Panc1 (cell line): ENCODE measurements at regions not wholly inside any gene's neighbourhood (a gene's known extent, or its start where the extent isn't known, plus 50 kb on each side); places are given as distances from the start of the nearest gene placed in this dataset.

Source experiments
- ATAC-seq: fragments of 200-7000 bp; cut with Tn5 transposase; 2 replicates; pipeline ENCODE4 v1.9.1; 2020; ENCODE audit warnings: mild to moderate bottlenecking, moderate library complexity
- BruUV-seq: library from RNA; stranded (reverse); fragments of 400-500 nt; replicated peaks from 2 replicates; lab custom pipeline; 2021; lab: Mats Ljungman, UMichigan
- CTCF ChIA-PET: fragments of 300-600 bp; sonication (Branson Sonifier 250); formaldehyde crosslinking; loops from one replicate; lab custom pipeline; 2022; ENCODE audit warnings: antibody characterized with exemption; lab: Charles Lee
- POLR2A ChIA-PET: fragments of 300-600 bp; sonication (Branson Sonifier 250); formaldehyde crosslinking; loops from one replicate; lab custom pipeline; 2022; ENCODE audit warnings: antibody characterized with exemption; lab: Charles Lee
- DNase-seq: peaks from one replicate; pipeline ENCODE4 v3.0.0-alpha.2; 2010; ENCODE audit warnings: low read depth, low spot score
- H3K27ac ChIP-seq: 2 replicates; pipeline ENCODE4 v1.5.1; 2011; ENCODE audit warnings: mild to moderate bottlenecking, low read length, inconsistent platforms
- H3K27me3 ChIP-seq: fragments of 200-500 bp; sonication (Bioruptor generic); 2 replicates; pipeline ENCODE4 v1.6.0; 2014; ENCODE audit warnings: low read length, inconsistent platforms; ENCODE audit not compliant: control insufficient read depth, insufficient read depth
- H3K36me3 ChIP-seq: fragments of 200-500 bp; sonication (Bioruptor generic); 2 replicates; pipeline ENCODE4 v1.5.1; 2014; ENCODE audit warnings: inconsistent platforms, mild to moderate bottlenecking, low read length, moderate library complexity; ENCODE audit not compliant: control insufficient read depth, insufficient read depth
- H3K4me1 ChIP-seq: 2 replicates; pipeline ENCODE4 v1.5.1; 2011; ENCODE audit warnings: inconsistent platforms, mild to moderate bottlenecking, low read length, moderate library complexity; ENCODE audit not compliant: control insufficient read depth, insufficient read depth
- H3K4me3 ChIP-seq, 2 experiments: 2 replicates each; pipeline ENCODE4 v1.5.1; 2011 to 2012; ENCODE audit warnings: low read depth in 2 of 2, low read length in 2 of 2, mild to moderate bottlenecking in 2 of 2, inconsistent platforms in 1 of 2, moderate library complexity in 1 of 2
- H3K9me3 ChIP-seq: fragments of 200-500 bp; sonication (Bioruptor generic); 2 replicates; pipeline ENCODE4 v1.5.1; 2014; ENCODE audit warnings: low read depth, mild to moderate bottlenecking, inconsistent platforms, low read length, moderate library complexity; ENCODE audit not compliant: control insufficient read depth, insufficient read depth
- CTCF ChIP-seq: fragments of 450-650 bp; IDR thresholded peaks from 2 replicates; pipeline ENCODE4 v1.5.1; 2017; ENCODE audit warnings: mild to moderate bottlenecking
- POLR2AphosphoS5 ChIP-seq: IDR thresholded peaks from 2 replicates; pipeline ENCODE4 v1.6.1; 2012; ENCODE audit warnings: mild to moderate bottlenecking, low read depth, low read length, moderate library complexity
- REST ChIP-seq, 2 experiments: IDR thresholded peaks; 2 replicates each; pipeline ENCODE4 v1.6.1; 2011 to 2012; ENCODE audit warnings: low read depth in 2 of 2, control low read depth in 1 of 2, low read length in 1 of 2, mild to moderate bottlenecking in 1 of 2, moderate library complexity in 1 of 2; ENCODE audit not compliant: insufficient read depth in 1 of 2
- SIN3A ChIP-seq: IDR thresholded peaks from 2 replicates; pipeline ENCODE4 v1.6.1; 2012; ENCODE audit warnings: low read depth, mild to moderate bottlenecking, low read length, moderate library complexity, borderline replicate concordance; ENCODE audit not compliant: insufficient read depth
- TCF7L2 ChIP-seq: IDR thresholded peaks from 2 replicates; pipeline ENCODE4 v1.6.1; 2011; ENCODE audit warnings: mild to moderate bottlenecking, low read depth, low read length, inconsistent platforms
- in situ Hi-C: cut with HindIII; loops from 2 replicates; pipeline ENCODE4 v1.10.0; 2016; ENCODE audit warnings: low sequenced_read_pairs, low pct_unique_long_range_greater_than_20kb
- intact Hi-C: fragments of 100-400 bp; cut with micrococcal nuclease; formaldehyde crosslinking; loops from one replicate; pipeline ENCODE4 v1.10.0; 2022; ENCODE audit not compliant: unreplicated experiment

- BruUV-seq = no TSS peak
- POLR2A ChIA-PET = no interaction called here
Observed at GRCh38 chr18:4851301-4851976, 345.6 kb downstream of the AKAIN1 start.

GRCh38 chr18:4847056-4847455 lies 350.0 kb downstream of the AKAIN1 start:
- in situ Hi-C loops (no loop called here), intact Hi-C loops (loop anchor here (1.0 kb wide), 1 partner anchor 11 kb away; no protein-coding TSS in a partner anchor)
- Histone ChIP-seq H3K27me3 (no peaks in the 10 kb centered on the region), H3K4me1 (no peaks in the 10 kb centered on the region), H3K27ac (no peak overlapping the region), H3K9me3 (no peaks in the 10 kb centered on the region), H3K36me3 (no peaks in the 10 kb centered on the region), H3K4me3 (no peak overlapping the region)
- TF ChIP-seq CTCF (no peak), SIN3A (no peak), POLR2AphosphoS5 (no peak)
- ChIA-PET CTCF (no interaction called here), POLR2A (no interaction called here)
- BruUV-seq = no TSS peak
- DNase-seq (no peak), ATAC-seq (no peak)

More at GRCh38 chr18:4851301-4851976, 345.6 kb downstream of the AKAIN1 start:
- Histone ChIP-seq H3K27ac (no peak overlapping the region), H3K27me3 (no peaks in the 10 kb centered on the region), H3K9me3 (no peaks in the 10 kb centered on the region), H3K4me3 (no peak overlapping the region), H3K4me1 (no peaks in the 10 kb centered on the region), H3K36me3 (no peaks in the 10 kb centered on the region)
- in situ Hi-C loops = no loop called here
- CTCF ChIA-PET = no interaction called here
- no peak for TF ChIP-seq CTCF
- no peak for TF ChIP-seq TCF7L2
- TF ChIP-seq SIN3A = no peak
- no peak for TF ChIP-seq REST (IDR thresholded peaks at IDR 0.05; ENCODE audit: insufficient read depth in 1 of 2, low read depth in 2 of 2, low read length in 1 of 2)
- no peak for TF ChIP-seq POLR2AphosphoS5
- no peak for DNase-seq
- no peak for ATAC-seq
- intact Hi-C loops = no loop called here
